GM23338 (cell line): ENCODE measurements at regions not wholly inside any gene's neighbourhood (a gene's known extent, or its start where the extent isn't known, plus 50 kb on each side); places are given as distances from the start of the nearest gene placed in this dataset.

Source experiments
- ATAC-seq: fragments of 200-7000 bp; cut with Tn5 transposase; 3 replicates; pipeline ENCODE4 v1.9.1; 2020
- DNase-seq: peaks from one replicate; pipeline ENCODE4 v3.0.0-alpha.2; 2015; ENCODE audit warnings: low spot score
- H2AFZ ChIP-seq: fragments of 200-600 bp; sonication (generic); 2 replicates; pipeline ENCODE4 v1.8.0; 2016; ENCODE audit warnings: antibody characterized with exemption, mild to moderate bottlenecking, moderate library complexity
- H3F3A ChIP-seq: fragments of 200-600 bp; sonication (generic); replicated peaks from 2 replicates; pipeline ENCODE4 v1.8.0; 2017; ENCODE audit warnings: antibody characterized with exemption, mixed run types, low read depth
- H3K27ac ChIP-seq: fragments of 200-600 bp; sonication (generic); 2 replicates; pipeline ENCODE4 v1.6.1; 2016; ENCODE audit warnings: low read depth
- H3K27me3 ChIP-seq: fragments of 200-600 bp; sonication (generic); 2 replicates; pipeline ENCODE4 v1.8.0; 2016; ENCODE audit warnings: mild to moderate bottlenecking, mixed run types, moderate library complexity; ENCODE audit not compliant: insufficient read depth
- H3K36me3 ChIP-seq: fragments of 200-600 bp; sonication (generic); 2 replicates; pipeline ENCODE4 v1.8.0; 2016; ENCODE audit warnings: mild to moderate bottlenecking; ENCODE audit not compliant: insufficient read depth
- H3K4me1 ChIP-seq: fragments of 200-600 bp; sonication (generic); 2 replicates; pipeline ENCODE4 v1.8.0; 2016; ENCODE audit warnings: mild to moderate bottlenecking, moderate library complexity; ENCODE audit not compliant: insufficient read depth
- H3K4me2 ChIP-seq: fragments of 200-600 bp; sonication (generic); 2 replicates; pipeline ENCODE4 v1.7.1; 2017; ENCODE audit warnings: mixed run types
- H3K4me3 ChIP-seq: fragments of 200-600 bp; sonication (generic); 2 replicates; pipeline ENCODE4 v1.6.1; 2016; ENCODE audit warnings: mixed run types
- H3K79me2 ChIP-seq: fragments of 200-600 bp; sonication (generic); replicated peaks from 2 replicates; pipeline ENCODE4 v1.8.0; 2017; ENCODE audit warnings: mild to moderate bottlenecking; ENCODE audit not compliant: insufficient read depth
- H3K9me2 ChIP-seq: fragments of 200-600 bp; sonication (generic); 2 replicates; pipeline ENCODE4 v1.8.0; 2017; ENCODE audit not compliant: insufficient read depth
- H4K20me1 ChIP-seq: fragments of 200-600 bp; sonication (generic); replicated peaks from 2 replicates; pipeline ENCODE4 v1.8.0; 2017; ENCODE audit warnings: mild to moderate bottlenecking; ENCODE audit not compliant: insufficient read depth
- H3K27ac Mint-ChIP-seq: 2 replicates; pipeline ENCODE4 v1.8.0; 2020; ENCODE audit warnings: inconsistent platforms, mild to moderate bottlenecking, moderate library complexity, mixed read lengths
- H3K27me3 Mint-ChIP-seq: 3 replicates; pipeline ENCODE4 v1.8.0; 2022; ENCODE audit warnings: low read depth, mild to moderate bottlenecking, moderate library complexity, mixed read lengths, inconsistent platforms; ENCODE audit not compliant: insufficient read depth, poor library complexity
- H3K36me3 Mint-ChIP-seq: 3 replicates; pipeline ENCODE4 v1.8.0; 2021; ENCODE audit warnings: low read depth, mild to moderate bottlenecking, inconsistent platforms, moderate library complexity, mixed read lengths
- H3K4me1 Mint-ChIP-seq: 3 replicates; pipeline ENCODE4 v1.8.0; 2020; ENCODE audit warnings: mild to moderate bottlenecking, inconsistent platforms, mixed read lengths
- H3K4me3 Mint-ChIP-seq: 3 replicates; pipeline ENCODE4 v1.8.0; 2021; ENCODE audit warnings: moderate library complexity, mild to moderate bottlenecking, inconsistent platforms, mixed read lengths
- H3K9me3 Mint-ChIP-seq: 3 replicates; pipeline ENCODE4 v1.8.0; 2020; ENCODE audit warnings: moderate library complexity, mild to moderate bottlenecking, inconsistent platforms, mixed read lengths
- CREB1 ChIP-seq: fragments of 250-450 bp; sonication (Bioruptor Pico); IDR thresholded peaks from 2 replicates; pipeline ENCODE4 v1.5.0; 2020; ENCODE audit warnings: low read depth, mild to moderate bottlenecking, moderate library complexity
- CTCF ChIP-seq, 2 experiments: fragments of 200-600 bp in 1 of 2; sonication (generic) in 1 of 2; conservative IDR thresholded peaks; 2 replicates each; pipeline versions ENCODE4 v1.5.1 to v1.6.1; 2016 to 2017; ENCODE audit warnings: antibody characterized with exemption in 2 of 2, low read depth in 2 of 2, mild to moderate bottlenecking in 2 of 2, moderate library complexity in 1 of 2
- EZH2phosphoT487 ChIP-seq: fragments of 200-600 bp; sonication (generic); IDR thresholded peaks from one replicate; pipeline ENCODE4 v1.8.1; 2018; ENCODE audit warnings: antibody characterized with exemption; ENCODE audit not compliant: unreplicated experiment
- JUNB ChIP-seq: IDR thresholded peaks from one replicate; pipeline ENCODE4 v1.6.1; 2016; ENCODE audit warnings: antibody characterized with exemption; ENCODE audit not compliant: unreplicated experiment
- POLR2AphosphoS5 ChIP-seq: IDR thresholded peaks from 2 replicates; pipeline ENCODE4 v1.6.1; 2016; ENCODE audit warnings: antibody characterized with exemption, low read depth
- REST ChIP-seq: IDR thresholded peaks from one replicate; pipeline ENCODE4 v1.6.1; 2018; ENCODE audit warnings: antibody characterized with exemption; ENCODE audit not compliant: unreplicated experiment
- STAT1 ChIP-seq: IDR thresholded peaks from one replicate; pipeline ENCODE4 v1.6.1; 2016; ENCODE audit warnings: antibody characterized with exemption; ENCODE audit not compliant: unreplicated experiment
- ZNF114 ChIP-seq: fragments of 250-450 bp; sonication (Bioruptor Pico); IDR thresholded peaks from 2 replicates; pipeline ENCODE4 v1.5.0; 2020; ENCODE audit warnings: mild to moderate bottlenecking, moderate library complexity
- ZNF331 ChIP-seq: fragments of 250-450 bp; sonication (Bioruptor Pico); IDR thresholded peaks from 2 replicates; pipeline ENCODE4 v1.5.0; 2020; ENCODE audit warnings: low read depth, mild to moderate bottlenecking, moderate library complexity
- TF ChIP-seq, protein P1 (sequence below): IDR thresholded peaks from 2 replicates; pipeline ENCODE4 v1.6.1; 2016; ENCODE audit warnings: antibody characterized with exemption

DNA sequence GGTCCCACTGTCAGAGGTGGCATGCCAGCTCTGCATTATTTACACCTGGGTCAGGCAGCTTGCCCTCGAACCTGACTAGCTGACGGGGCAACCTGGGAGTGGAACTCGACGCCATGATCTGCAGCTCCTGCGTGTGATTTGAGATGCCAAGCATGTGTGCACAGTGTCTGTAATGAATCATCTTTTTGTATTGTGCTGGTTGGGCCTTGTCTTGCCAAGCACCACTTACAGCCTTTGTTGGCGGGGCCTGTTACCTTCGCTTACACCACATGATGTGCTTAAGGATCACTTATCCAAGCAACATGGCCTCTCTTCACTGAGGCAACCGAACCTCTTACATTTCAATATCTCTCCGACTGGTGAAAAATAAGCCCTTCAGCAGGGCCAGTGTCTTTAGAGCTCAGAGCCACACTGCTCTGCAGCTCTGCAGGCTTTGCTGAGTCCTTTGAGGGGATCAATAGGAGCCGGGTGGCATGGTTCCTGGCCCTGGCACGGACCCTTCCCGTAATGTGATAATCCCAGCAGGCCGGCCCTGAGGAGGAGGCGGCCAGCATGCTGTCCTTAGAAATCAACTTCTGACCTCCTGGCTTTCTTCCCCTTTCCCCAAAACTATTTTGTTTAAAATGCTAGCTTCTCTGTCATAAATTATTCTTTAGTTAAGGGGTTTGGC is 297.7 kb upstream of the CD180 start (continued):
- TF ChIP-seq CREB1 (CRISPR knock-in tag) (no peak), POLR2AphosphoS5 (no peak), CTCF (conservative IDR thresholded peaks at IDR 0.05; ENCODE audit: low read depth in 2 of 2) (no peak), ZNF114 (CRISPR knock-in tag) (no peak), EZH2phosphoT487 (no peak), STAT1 (no peak), JUNB (no peak), REST (no peak)
- TF ChIP-seq, protein P1, sequence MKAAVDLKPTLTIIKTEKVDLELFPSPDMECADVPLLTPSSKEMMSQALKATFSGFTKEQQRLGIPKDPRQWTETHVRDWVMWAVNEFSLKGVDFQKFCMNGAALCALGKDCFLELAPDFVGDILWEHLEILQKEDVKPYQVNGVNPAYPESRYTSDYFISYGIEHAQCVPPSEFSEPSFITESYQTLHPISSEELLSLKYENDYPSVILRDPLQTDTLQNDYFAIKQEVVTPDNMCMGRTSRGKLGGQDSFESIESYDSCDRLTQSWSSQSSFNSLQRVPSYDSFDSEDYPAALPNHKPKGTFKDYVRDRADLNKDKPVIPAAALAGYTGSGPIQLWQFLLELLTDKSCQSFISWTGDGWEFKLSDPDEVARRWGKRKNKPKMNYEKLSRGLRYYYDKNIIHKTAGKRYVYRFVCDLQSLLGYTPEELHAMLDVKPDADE = no peak

DNA sequence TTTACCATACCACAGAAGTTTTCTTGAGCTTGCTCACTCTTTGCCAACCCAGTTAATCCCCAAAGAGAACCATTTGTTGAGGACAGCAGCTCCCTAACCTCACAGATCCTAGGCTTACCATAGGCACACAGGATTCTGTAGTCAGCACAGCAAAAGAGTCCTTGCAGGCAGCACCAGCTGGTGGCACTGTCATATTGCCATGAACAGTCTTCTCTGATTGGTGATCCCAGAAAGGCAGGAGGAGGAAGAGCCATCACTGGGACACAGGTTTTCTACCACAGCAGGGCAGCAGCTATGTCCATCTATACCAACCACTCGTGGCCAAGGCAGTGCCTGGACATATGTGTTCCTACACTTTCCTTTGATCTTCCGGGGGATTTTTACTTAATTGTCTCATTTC is 297.1 kb upstream of the CD180 start:
- peak; percentile 86 for ATAC-seq
- no peak overlapping the region for H3K27ac ChIP-seq

More for the DNA sequence above, 297.1 kb upstream of the CD180 start:
- Histone ChIP-seq H4K20me1 (no peaks in the 10 kb centered on the region), H3F3A (no peaks in the 10 kb centered on the region), H3K79me2 (no peaks in the 10 kb centered on the region), H3K4me1 (no peaks in the 10 kb centered on the region), H3K4me3 (no peak overlapping the region), H3K36me3 (no peaks in the 10 kb centered on the region), H3K4me2 (no peak overlapping the region), H3K27me3 (no peaks in the 10 kb centered on the region), H3K9me2 (no peaks in the 10 kb centered on the region), H2AFZ (no peak overlapping the region)
- Mint-ChIP-seq H3K4me1 (no peaks in the 10 kb centered on the region; the same call in 1 of the 3 replicates), H3K27ac (no peak overlapping the region), H3K9me3 (no peaks in the 10 kb centered on the region), H3K4me3 (no peak overlapping the region), H3K27me3 (no peaks in the 10 kb centered on the region), H3K36me3 (no peaks in the 10 kb centered on the region)
- DNase-seq = peak; percentile 33
- no peak for TF ChIP-seq ZNF331 (CRISPR knock-in tag)
- peak; percentile 41 to 72 for TF ChIP-seq CTCF (conservative IDR thresholded peaks at IDR 0.05; ENCODE audit: low read depth in 2 of 2)
